ENCODE measurements at regions not wholly inside any gene's neighbourhood (a gene's known extent, or its start where the extent isn't known, plus 50 kb on each side); places are given as distances from the start of the nearest gene placed in this dataset.

DNA sequence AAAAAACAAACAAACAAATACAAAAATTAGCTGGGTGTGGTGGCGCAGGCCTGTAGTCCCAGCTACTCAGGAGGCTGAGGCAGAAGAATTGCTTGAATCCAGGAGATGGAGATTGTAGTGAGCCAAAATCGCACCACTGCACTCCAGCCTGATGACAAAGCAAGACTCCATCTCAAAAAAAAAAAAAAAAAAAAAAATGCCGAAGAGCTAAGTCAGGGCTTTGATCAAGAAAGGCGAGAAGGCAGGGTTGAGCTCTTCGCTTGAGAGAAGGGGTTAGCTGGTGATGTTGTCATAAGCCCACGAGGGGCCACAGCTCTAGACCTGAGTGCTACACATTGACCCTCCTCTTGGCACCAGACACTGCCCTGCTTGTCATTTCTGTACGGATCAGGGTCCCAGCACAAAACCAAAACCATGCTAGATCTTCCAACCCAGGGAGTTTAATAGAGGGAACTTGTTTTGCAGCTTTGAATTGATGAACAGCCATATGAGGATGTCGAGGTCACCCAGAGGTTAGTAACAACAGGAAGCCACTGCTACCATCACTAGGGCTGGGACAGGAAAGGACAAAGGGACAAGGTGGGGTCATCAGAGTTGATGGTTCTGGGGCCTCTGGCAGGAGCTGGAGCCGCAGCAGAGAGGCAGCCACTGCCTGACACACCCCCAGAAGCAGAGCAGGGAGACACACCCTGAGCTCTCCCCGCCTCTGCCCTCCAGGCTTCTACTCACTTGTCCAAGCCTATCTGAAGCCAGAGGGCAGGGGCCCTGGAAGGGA is 122.7 kb downstream of the SNX5 start (continued):
- TF ChIP-seq ELF1 (CRISPR knock-in tag; IDR thresholded peaks at IDR 0.05) (0 out of 2 replicates have a peak, but pooled peaks have one; percentile 35), ZFP37 (CRISPR knock-in tag; IDR thresholded peaks at IDR 0.05; ENCODE audit: borderline replicate concordance) (0 out of 2 replicates have a peak, but pooled peaks have one; percentile 50), ZGPAT (CRISPR knock-in tag; IDR thresholded peaks at IDR 0.05) (0 out of 2 replicates have a peak, but pooled peaks have one; percentile 32), JUN (CRISPR knock-in tag; IDR thresholded peaks at IDR 0.05) (no peak), ZNF772 (CRISPR knock-in tag; IDR thresholded peaks at IDR 0.05) (no peak), HES4 (CRISPR knock-in tag; IDR thresholded peaks at IDR 0.05; ENCODE audit: borderline replicate concordance) (no peak), GZF1 (CRISPR knock-in tag; IDR thresholded peaks at IDR 0.05) (0 out of 2 replicates have a peak, but pooled peaks have one; percentile 41), LCORL (IDR thresholded peaks at IDR 0.05) (no peak), LCORL (CRISPR knock-in tag; IDR thresholded peaks at IDR 0.05) (peak; percentile 56; the same call in 1 of the 2 replicates), HHEX (CRISPR knock-in tag; IDR thresholded peaks at IDR 0.05) (no peak), ARID5B (CRISPR knock-in tag; IDR thresholded peaks at IDR 0.05) (peak; percentile 53), ZBTB46 (CRISPR knock-in tag; IDR thresholded peaks at IDR 0.05; ENCODE audit: borderline replicate concordance) (0 out of 2 replicates have a peak, but pooled peaks have one; percentile 26), THAP9 (CRISPR knock-in tag; IDR thresholded peaks at IDR 0.05; ENCODE audit: borderline replicate concordance) (0 out of 2 replicates have a peak, but pooled peaks have one; percentile 36), ZNF768 (CRISPR knock-in tag; IDR thresholded peaks at IDR 0.05) (peak; percentile 38; the same call in 1 of the 2 replicates), THRA (CRISPR knock-in tag; IDR thresholded peaks at IDR 0.05; ENCODE audit: borderline replicate concordance) (peak; percentile 80; the same call in 1 of the 2 replicates)

All from HepG2 (cell line).